Activated naive CD4-positive, alpha-beta T cell treated with Interleukin-2 at 50 U/mL for 16 hours (primary cell): ENCODE measurements at regions not wholly inside any gene's neighbourhood (a gene's known extent, or its start where the extent isn't known, plus 50 kb on each side); places are given as distances from the start of the nearest gene placed in this dataset.
"Not testable (repeated sequence)": the region's sequence is repeated elsewhere in the genome, so short reads cannot be mapped to it uniquely, and the experiment has no call there.

Experiments used
- DNase-seq: peaks from one replicate; pipeline ENCODE4 v3.0.0-alpha.2; 2020

- DNase-seq: no peak
Measured at GRCh38 chr9:31839273-31839672, 545.2 kb upstream of the ACO1 start.

- no peak for DNase-seq
Measured at GRCh38 chr9:31840702-31841101, 543.7 kb upstream of the ACO1 start.

- no peak for DNase-seq
Measured at GRCh38 chr9:31847963-31848362, 536.5 kb upstream of the ACO1 start.

- DNase-seq: no peak
Measured at GRCh38 chr9:31848505-31849285, 535.7 kb upstream of the ACO1 start.

- DNase-seq: no peak
Measured at GRCh38 chr9:31854187-31854586, 530.3 kb upstream of the ACO1 start.

GRCh38 chr9:31868830-31869229 lies 515.6 kb upstream of the ACO1 start:
- DNase-seq: no peak

- no peak for DNase-seq
Measured at GRCh38 chr9:31870276-31870675, 514.2 kb upstream of the ACO1 start.

- DNase-seq: no peak
Measured at GRCh38 chr9:31873722-31874121, 510.7 kb upstream of the ACO1 start.

- no peak for DNase-seq
Measured at GRCh38 chr9:31894008-31894407, 490.4 kb upstream of the ACO1 start.

GRCh38 chr9:31908158-31908890 lies 476.1 kb upstream of the ACO1 start:
- DNase-seq: no peak

- no peak for DNase-seq
Measured at GRCh38 chr9:31908891-31909480, 475.5 kb upstream of the ACO1 start.

- no peak for DNase-seq
Measured at GRCh38 chr9:31912636-31913035, 471.8 kb upstream of the ACO1 start.

GRCh38 chr9:31916591-31917241 lies 467.7 kb upstream of the ACO1 start:
- no peak for DNase-seq

- DNase-seq: not testable (repeated sequence)
Measured at GRCh38 chr9:31937737-31938136, 446.7 kb upstream of the ACO1 start.

- DNase-seq: no peak
Measured at GRCh38 chr9:31950756-31951155, 433.7 kb upstream of the ACO1 start.

- no peak for DNase-seq
Measured at GRCh38 chr9:31958572-31958971, 425.9 kb upstream of the ACO1 start.

GRCh38 chr9:31969552-31969951 lies 414.9 kb upstream of the ACO1 start:
- DNase-seq: no peak

- no peak for DNase-seq
Measured at GRCh38 chr9:31983895-31984294, 400.5 kb upstream of the ACO1 start.

GRCh38 chr9:31996331-31996730 lies 388.1 kb upstream of the ACO1 start:
- no peak for DNase-seq

GRCh38 chr9:32004431-32005076 lies 379.9 kb upstream of the ACO1 start:
- DNase-seq: no peak

- no peak for DNase-seq
Measured at GRCh38 chr9:32010322-32010721, 374.1 kb upstream of the ACO1 start.

GRCh38 chr9:32011049-32011448 lies 373.4 kb upstream of the ACO1 start:
- no peak for DNase-seq

GRCh38 chr9:32015795-32016194 lies 368.6 kb upstream of the ACO1 start:
- DNase-seq: no peak
